Astrocyte (in vitro differentiated cells and primary cell): ENCODE measurements at regions not wholly inside any gene's neighbourhood (a gene's known extent, or its start where the extent isn't known, plus 50 kb on each side); places are given as distances from the start of the nearest gene placed in this dataset.

Experiments
- DNase-seq: peaks from one replicate; pipeline ENCODE4 v3.0.0-alpha.2; 2010; ENCODE audit warnings: low read depth
- FAIRE-seq: peaks from 2 replicates; lab custom pipeline; 2011; peaks lifted over from hg19 to GRCh38; lab: Jason Lieb, UNC
- H2AFZ ChIP-seq: 2 replicates; pipeline ENCODE4 v1.6.0; 2012; ENCODE audit warnings: low read depth, low read length, inconsistent platforms
- H3K27ac ChIP-seq: 2 replicates; pipeline ENCODE4 v1.5.1; 2011; ENCODE audit warnings: low read depth, low read length, inconsistent platforms
- H3K27me3 ChIP-seq: 2 replicates; pipeline ENCODE4 v1.6.0; 2011; ENCODE audit warnings: low read length, inconsistent platforms; ENCODE audit not compliant: insufficient read depth
- H3K36me3 ChIP-seq: 2 replicates; pipeline ENCODE4 v1.5.1; 2011; ENCODE audit warnings: low read length, inconsistent platforms; ENCODE audit not compliant: insufficient read depth
- H3K4me1 ChIP-seq: 2 replicates; pipeline ENCODE4 v1.5.1; 2011; ENCODE audit warnings: low read length, inconsistent platforms; ENCODE audit not compliant: insufficient read depth
- H3K4me2 ChIP-seq: 2 replicates; pipeline ENCODE4 v1.6.0; 2012; ENCODE audit warnings: low read length, inconsistent platforms
- H3K4me3 ChIP-seq: 2 replicates; pipeline ENCODE4 v1.5.1; 2011; ENCODE audit warnings: low read depth, mild to moderate bottlenecking, low read length, inconsistent platforms; ENCODE audit not compliant: insufficient read depth
- H3K79me2 ChIP-seq: 2 replicates; pipeline ENCODE4 v1.6.0; 2012; ENCODE audit warnings: mild to moderate bottlenecking, low read length, inconsistent platforms; ENCODE audit not compliant: insufficient read depth
- H3K9ac ChIP-seq: 2 replicates; pipeline ENCODE4 v1.6.0; 2012; ENCODE audit warnings: mild to moderate bottlenecking, low read length, inconsistent platforms
- H3K9me3 ChIP-seq: 2 replicates; pipeline ENCODE4 v1.5.1; 2012; ENCODE audit warnings: low read depth, mild to moderate bottlenecking, low read length, inconsistent platforms; ENCODE audit not compliant: insufficient read depth
- H4K20me1 ChIP-seq: 2 replicates; pipeline ENCODE4 v1.6.0; 2012; ENCODE audit warnings: low read length, inconsistent platforms; ENCODE audit not compliant: insufficient read depth
- H3K27ac Mint-ChIP-seq: one replicate; pipeline ENCODE4 v1.8.0; 2021; ENCODE audit warnings: mild to moderate bottlenecking, mixed read lengths; ENCODE audit not compliant: unreplicated experiment
- H3K27me3 Mint-ChIP-seq: one replicate; pipeline ENCODE4 v1.8.0; 2021; ENCODE audit warnings: low read depth, mixed read lengths; ENCODE audit not compliant: unreplicated experiment
- H3K36me3 Mint-ChIP-seq: one replicate; pipeline ENCODE4 v1.8.0; 2021; ENCODE audit warnings: low read depth, mixed read lengths; ENCODE audit not compliant: unreplicated experiment
- H3K4me1 Mint-ChIP-seq: one replicate; pipeline ENCODE4 v1.8.0; 2021; ENCODE audit warnings: low read depth, mixed read lengths; ENCODE audit not compliant: unreplicated experiment
- H3K4me3 Mint-ChIP-seq: one replicate; pipeline ENCODE4 v1.8.0; 2021; ENCODE audit warnings: mild to moderate bottlenecking, moderate library complexity, mixed read lengths; ENCODE audit not compliant: unreplicated experiment
- H3K9me3 Mint-ChIP-seq: one replicate; pipeline ENCODE4 v1.8.0; 2021; ENCODE audit warnings: mild to moderate bottlenecking, mixed read lengths; ENCODE audit not compliant: unreplicated experiment
- CTCF ChIP-seq: IDR thresholded peaks from 2 replicates; pipeline ENCODE4 v1.5.1; 2011; ENCODE audit warnings: low read depth, mild to moderate bottlenecking, inconsistent platforms, low read length, moderate library complexity; ENCODE audit not compliant: insufficient read depth
- EZH2 ChIP-seq: IDR thresholded peaks from 2 replicates; pipeline ENCODE4 v1.6.1; 2012; ENCODE audit warnings: mild to moderate bottlenecking, low read length, inconsistent platforms; ENCODE audit not compliant: insufficient read depth

DNA sequence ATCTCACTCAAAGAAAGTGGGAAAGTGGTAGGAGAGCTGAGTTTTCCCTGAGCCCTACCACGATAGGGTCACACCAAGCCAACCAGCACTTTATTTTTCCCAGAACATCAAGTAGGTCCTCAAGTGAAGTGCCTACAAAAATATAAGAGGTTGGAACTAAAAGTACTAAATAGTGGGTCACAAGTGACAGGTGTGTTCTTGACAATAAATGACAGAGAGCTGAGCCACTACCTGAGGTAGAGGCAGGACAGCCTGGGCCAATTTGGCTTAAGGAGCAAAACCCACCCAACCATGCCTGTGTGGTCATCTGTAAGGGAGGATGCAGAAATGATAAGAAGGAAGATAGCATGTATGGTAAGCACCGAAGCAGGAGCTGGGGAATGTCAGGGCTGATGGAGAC lies 154.8 kb upstream of the SSTR4 start:
- Histone ChIP-seq H3K27me3 (no peaks in the 10 kb centered on the region), H3K9me3 (no peaks in the 10 kb centered on the region), H4K20me1 (no peaks in the 10 kb centered on the region), H3K4me3 (no peak overlapping the region), H3K4me1 (no peaks in the 10 kb centered on the region), H3K79me2 (no peaks in the 10 kb centered on the region), H3K27ac (no peak overlapping the region), H3K4me2 (no peak overlapping the region), H3K9ac (no peak overlapping the region), H2AFZ (no peak overlapping the region), H3K36me3 (no peaks in the 10 kb centered on the region)
- Mint-ChIP-seq H3K4me3 (no peak overlapping the region), H3K9me3 (no peaks in the 10 kb centered on the region), H3K27ac (no peak overlapping the region), H3K36me3 (no peaks in the 10 kb centered on the region), H3K27me3 (peaks cover 22% of the 10 kb centered on the region), H3K4me1 (no peaks in the 10 kb centered on the region)
- DNase-seq, result no peak
- FAIRE-seq, result no peak
- TF ChIP-seq EZH2 (no peak), CTCF (no peak)

DNA sequence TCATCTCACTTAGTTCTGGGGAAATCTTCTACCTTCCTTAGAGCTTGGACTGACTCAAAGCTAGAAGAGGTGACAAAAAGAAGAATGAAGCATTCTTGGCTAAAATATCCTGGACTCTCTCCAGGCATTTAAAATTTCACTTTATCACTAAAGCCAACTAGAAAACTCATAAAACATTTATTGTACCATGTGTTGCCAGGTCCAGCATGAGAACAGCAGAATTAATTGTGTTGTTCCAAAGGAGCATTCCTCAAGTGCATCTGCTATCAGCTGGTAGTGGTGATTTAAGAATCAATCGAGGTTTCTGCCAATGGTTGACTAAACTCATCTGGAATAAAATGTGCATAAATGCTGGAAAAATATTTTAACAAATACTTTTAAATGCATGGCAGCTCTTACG lies 147.3 kb upstream of the SSTR4 start:
- H3K9me3 ChIP-seq, result no peaks in the 10 kb centered on the region
- Mint-ChIP-seq H3K27me3 (peaks cover 15% of the 10 kb centered on the region), H3K4me3 (no peak overlapping the region), H3K27ac (no peak overlapping the region), H3K9me3 (no peaks in the 10 kb centered on the region), H3K36me3 (no peaks in the 10 kb centered on the region), H3K4me1 (no peaks in the 10 kb centered on the region)
- H3K36me3 ChIP-seq, result no peaks in the 10 kb centered on the region
- H2AFZ ChIP-seq, result no peak overlapping the region
- no peak overlapping the region for H3K9ac ChIP-seq
- H3K4me3 ChIP-seq, result no peak overlapping the region
- no peaks in the 10 kb centered on the region for H4K20me1 ChIP-seq
- H3K27ac ChIP-seq, result no peak overlapping the region
- TF ChIP-seq CTCF (no peak), EZH2 (no peak)
- FAIRE-seq, result no peak
- H3K4me1 ChIP-seq, result no peaks in the 10 kb centered on the region
- H3K27me3 ChIP-seq, result no peaks in the 10 kb centered on the region
- no peak for DNase-seq
- H3K4me2 ChIP-seq, result no peak overlapping the region
- H3K79me2 ChIP-seq, result no peaks in the 10 kb centered on the region

- Histone ChIP-seq H3K9ac (no peak overlapping the region), H4K20me1 (no peaks in the 10 kb centered on the region), H3K36me3 (no peaks in the 10 kb centered on the region), H3K79me2 (no peaks in the 10 kb centered on the region), H2AFZ (no peak overlapping the region), H3K27me3 (no peaks in the 10 kb centered on the region), H3K27ac (no peak overlapping the region), H3K9me3 (peaks cover 4% of the 10 kb centered on the region), H3K4me1 (no peaks in the 10 kb centered on the region), H3K4me2 (no peak overlapping the region), H3K4me3 (no peak overlapping the region)
- Mint-ChIP-seq H3K27me3 (peaks cover 21% of the 10 kb centered on the region), H3K36me3 (no peaks in the 10 kb centered on the region), H3K9me3 (no peaks in the 10 kb centered on the region), H3K27ac (no peak overlapping the region), H3K4me3 (no peak overlapping the region), H3K4me1 (no peaks in the 10 kb centered on the region)
- DNase-seq (no peak), FAIRE-seq (no peak)
- TF ChIP-seq CTCF (no peak), EZH2 (no peak)
Measured at GRCh38 chr20:22890594-22891300, 144.4 kb upstream of the SSTR4 start.
